HFFc6 (cell line): ENCODE measurements at regions not wholly inside any gene's neighbourhood (a gene's known extent, or its start where the extent isn't known, plus 50 kb on each side); places are given as distances from the start of the nearest gene placed in this dataset.

ENCODE experiments used
- DNase-seq: peaks from one replicate; pipeline ENCODE4 v3.0.0-alpha.2; 2018
- H3K27ac Mint-ChIP-seq: 2 replicates; pipeline ENCODE4 v1.8.0; 2020; ENCODE audit warnings: mild to moderate bottlenecking, mixed read lengths
- H3K27me3 Mint-ChIP-seq: 2 replicates; pipeline ENCODE4 v1.8.0; 2021; ENCODE audit warnings: mild to moderate bottlenecking, moderate library complexity, mixed read lengths; ENCODE audit not compliant: insufficient read depth
- H3K36me3 Mint-ChIP-seq: 2 replicates; pipeline ENCODE4 v1.8.0; 2021; ENCODE audit warnings: low read depth, mixed read lengths
- H3K4me1 Mint-ChIP-seq: 2 replicates; pipeline ENCODE4 v1.8.0; 2020; ENCODE audit warnings: low read depth, mixed read lengths
- H3K4me3 Mint-ChIP-seq: 2 replicates; pipeline ENCODE4 v1.8.0; 2020; ENCODE audit warnings: mild to moderate bottlenecking, moderate library complexity, mixed read lengths
- H3K9me3 Mint-ChIP-seq: 2 replicates; pipeline ENCODE4 v1.8.0; 2020; ENCODE audit warnings: mild to moderate bottlenecking, mixed read lengths
- CTCF ChIP-seq: fragments of 200-600 bp; sonication (generic); IDR thresholded peaks from 2 replicates; pipeline ENCODE4 v1.5.0; 2021; ENCODE audit warnings: antibody characterized with exemption, mild to moderate bottlenecking

- Mint-ChIP-seq H3K4me3 (no peak overlapping the region), H3K4me1 (no peaks in the 10 kb centered on the region), H3K27ac (no peak overlapping the region), H3K27me3 (no peaks in the 10 kb centered on the region), H3K9me3 (peaks cover 10% of the 10 kb centered on the region; the same call in 1 of the 2 replicates), H3K36me3 (no peaks in the 10 kb centered on the region)
- peak; percentile 47; the same call in 1 of the 2 replicates for TF ChIP-seq CTCF
- DNase-seq = peak; percentile 19
Measured at GRCh38 chr5:23820765-23821471, 313.5 kb downstream of the PRDM9 start.

- H3K27me3 Mint-ChIP-seq = no peaks in the 10 kb centered on the region
- H3K4me1 Mint-ChIP-seq = no peaks in the 10 kb centered on the region
- H3K4me3 Mint-ChIP-seq = no peak overlapping the region
- H3K36me3 Mint-ChIP-seq = no peaks in the 10 kb centered on the region
- DNase-seq = no peak
- no peak for TF ChIP-seq CTCF
- H3K27ac Mint-ChIP-seq = no peak overlapping the region
- peaks cover 13% of the 10 kb centered on the region for H3K9me3 Mint-ChIP-seq
Measured at GRCh38 chr5:23823521-23823920, 316.1 kb downstream of the PRDM9 start.

GRCh38 chr5:23825196-23825595 lies 317.8 kb downstream of the PRDM9 start:
- TF ChIP-seq CTCF = no peak
- H3K4me1 Mint-ChIP-seq = no peaks in the 10 kb centered on the region
- H3K36me3 Mint-ChIP-seq = no peaks in the 10 kb centered on the region
- H3K27ac Mint-ChIP-seq = no peak overlapping the region
- no peak overlapping the region for H3K4me3 Mint-ChIP-seq
- no peak for DNase-seq
- H3K9me3 Mint-ChIP-seq = peaks cover 15% of the 10 kb centered on the region
- H3K27me3 Mint-ChIP-seq = no peaks in the 10 kb centered on the region

GRCh38 chr5:23840083-23840482 lies 332.7 kb downstream of the PRDM9 start:
- Mint-ChIP-seq H3K27me3 (no peaks in the 10 kb centered on the region), H3K27ac (no peak overlapping the region), H3K4me1 (no peaks in the 10 kb centered on the region), H3K36me3 (no peaks in the 10 kb centered on the region), H3K9me3 (peaks cover 35% of the 10 kb centered on the region), H3K4me3 (no peak overlapping the region)
- DNase-seq = no peak
- no peak for TF ChIP-seq CTCF

GRCh38 chr5:23864786-23865185 lies 357.4 kb downstream of the PRDM9 start:
- no peaks in the 10 kb centered on the region for H3K36me3 Mint-ChIP-seq
- no peak for DNase-seq
- peaks cover 19% of the 10 kb centered on the region for H3K9me3 Mint-ChIP-seq
- H3K27me3 Mint-ChIP-seq = no peaks in the 10 kb centered on the region
- H3K4me1 Mint-ChIP-seq = no peaks in the 10 kb centered on the region
- no peak for TF ChIP-seq CTCF
- H3K4me3 Mint-ChIP-seq = no peak overlapping the region
- no peak overlapping the region for H3K27ac Mint-ChIP-seq
